ENCODE measurements at regions not wholly inside any gene's neighbourhood (a gene's known extent, or its start where the extent isn't known, plus 50 kb on each side); places are given as distances from the start of the nearest gene placed in this dataset.

DNA sequence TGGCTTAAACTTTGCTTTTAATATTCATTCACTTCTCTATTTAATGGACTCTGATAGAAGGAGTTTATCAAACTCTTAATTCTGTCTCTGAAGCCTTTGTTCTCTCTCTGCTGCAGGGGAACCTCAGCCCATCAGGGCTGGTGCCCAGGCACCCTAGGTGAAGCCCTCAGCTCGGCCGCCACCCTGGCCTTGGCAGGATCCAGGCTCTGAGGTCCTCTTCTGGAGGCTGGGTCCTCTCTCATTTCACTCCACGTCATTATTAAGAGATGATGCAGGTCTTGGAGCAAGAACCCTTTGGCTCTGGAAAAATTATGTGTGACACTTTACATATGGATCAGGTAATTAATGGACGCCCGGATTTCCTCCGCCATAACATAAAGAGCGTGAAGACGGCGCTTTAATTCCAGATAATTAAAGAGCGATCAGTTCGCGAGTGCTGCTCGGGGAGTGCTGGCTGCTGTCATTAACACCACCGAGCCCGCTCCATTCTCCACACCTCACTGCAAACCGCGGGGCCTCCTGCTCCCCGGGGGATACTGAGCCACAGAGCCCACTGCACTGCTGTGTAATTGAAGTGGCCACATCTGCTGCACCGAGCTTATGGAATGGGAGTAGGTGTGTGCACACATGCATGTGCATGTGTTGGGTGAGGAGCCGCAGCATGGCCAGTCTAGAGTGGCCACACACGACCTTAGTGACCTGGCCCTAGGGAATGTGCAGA lies 259.4 kb upstream of the TNRC6C start:
- FAIRE-seq = no peak
- no peak for DNase-seq (ENCODE audit: insufficient read length, low spot score)

DNA sequence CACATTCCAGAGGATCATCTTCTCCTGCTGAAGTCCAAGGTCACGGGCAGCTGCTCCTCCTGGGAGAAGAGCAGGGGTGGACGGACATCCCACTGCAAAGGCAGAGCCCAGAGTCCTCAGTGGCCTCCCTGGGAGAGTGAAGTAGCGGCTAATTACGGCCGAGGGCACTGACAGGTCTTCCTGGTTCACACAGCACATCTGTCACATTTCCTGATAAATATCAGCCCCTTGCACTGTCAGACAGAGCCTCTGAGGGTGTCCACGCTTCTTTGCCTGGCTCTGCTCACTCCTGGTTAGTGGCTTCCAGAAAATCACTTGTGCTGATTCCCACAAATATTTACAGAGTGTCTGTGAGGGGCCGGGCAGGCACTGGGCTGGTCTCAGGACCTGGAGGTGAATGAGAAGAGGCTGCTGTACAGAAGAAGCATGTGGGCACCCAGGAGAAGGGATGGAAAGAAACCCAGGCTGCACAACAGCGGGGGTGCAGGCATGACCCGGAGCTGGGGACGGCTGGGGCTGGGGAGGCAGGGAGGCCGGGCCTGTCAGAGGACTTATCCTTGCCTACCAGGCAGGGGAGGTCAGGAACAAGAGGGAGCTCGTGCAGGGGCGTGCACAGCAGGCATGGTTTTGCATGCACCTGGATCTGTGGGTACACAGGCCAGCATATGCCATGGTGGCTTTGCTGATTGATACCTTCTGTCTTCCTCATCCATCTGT lies 258.2 kb upstream of the TNRC6C start:
- DNase-seq (ENCODE audit: insufficient read length, low spot score) (no peak), FAIRE-seq (no peak)

DNA sequence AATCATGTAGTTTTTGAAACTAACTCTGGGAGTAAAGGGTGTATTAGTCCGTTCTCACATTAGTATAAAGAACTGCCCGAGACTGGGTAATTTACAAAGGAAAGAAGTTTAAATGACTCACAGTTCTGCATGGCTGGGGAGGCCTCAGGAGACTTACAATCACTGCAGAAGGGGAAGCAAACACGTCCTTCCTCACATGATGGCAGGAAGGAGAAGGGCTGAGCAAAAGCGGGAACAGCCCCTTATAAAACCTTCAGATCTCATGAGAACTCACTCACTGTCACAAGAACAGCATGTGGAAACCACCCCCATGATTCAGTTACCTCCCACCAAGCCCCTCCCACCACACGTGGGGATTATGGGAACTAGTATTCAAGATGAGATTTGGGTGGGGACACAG lies 256.5 kb upstream of the TNRC6C start:
- no peak for FAIRE-seq
- DNase-seq (ENCODE audit: insufficient read length, low spot score) = no peak

DNA sequence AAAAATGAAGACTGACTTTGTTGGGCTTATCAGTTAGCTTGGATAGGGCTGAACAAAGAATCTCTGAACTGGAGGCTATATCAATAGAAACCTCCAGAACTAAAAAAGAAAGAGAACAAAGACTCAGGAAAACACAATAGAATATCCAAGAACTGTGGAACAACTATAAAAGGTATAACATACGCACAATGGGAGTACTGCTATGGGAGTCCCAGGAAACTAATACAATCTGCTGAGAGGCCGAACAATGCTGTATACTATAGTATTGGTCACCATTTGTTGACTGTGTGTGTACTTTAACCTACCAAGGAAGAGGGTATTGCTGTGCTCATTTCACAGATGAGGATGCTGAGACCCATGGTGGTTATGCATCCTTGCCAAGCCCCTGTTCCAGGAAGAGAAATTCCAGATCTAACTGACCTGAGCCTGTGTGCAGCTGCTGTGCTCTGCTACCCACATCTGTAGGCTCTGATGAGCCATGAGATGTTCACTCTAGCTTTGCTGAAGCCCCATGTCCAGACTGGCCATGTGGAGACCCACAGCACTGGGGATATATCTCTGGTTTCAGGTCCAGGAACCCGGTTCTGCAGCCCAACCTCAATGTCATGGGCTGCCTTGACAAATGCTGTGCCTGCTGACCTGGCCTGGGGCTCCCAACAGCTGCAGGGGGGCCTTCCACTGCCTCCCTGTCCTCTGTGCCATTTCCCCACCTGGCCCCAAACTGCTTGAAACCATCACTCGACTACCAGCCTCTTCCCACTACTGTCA lies 254.3 kb upstream of the TNRC6C start:
- no peak for DNase-seq (ENCODE audit: insufficient read length, low spot score)
- no peak for FAIRE-seq

DNA sequence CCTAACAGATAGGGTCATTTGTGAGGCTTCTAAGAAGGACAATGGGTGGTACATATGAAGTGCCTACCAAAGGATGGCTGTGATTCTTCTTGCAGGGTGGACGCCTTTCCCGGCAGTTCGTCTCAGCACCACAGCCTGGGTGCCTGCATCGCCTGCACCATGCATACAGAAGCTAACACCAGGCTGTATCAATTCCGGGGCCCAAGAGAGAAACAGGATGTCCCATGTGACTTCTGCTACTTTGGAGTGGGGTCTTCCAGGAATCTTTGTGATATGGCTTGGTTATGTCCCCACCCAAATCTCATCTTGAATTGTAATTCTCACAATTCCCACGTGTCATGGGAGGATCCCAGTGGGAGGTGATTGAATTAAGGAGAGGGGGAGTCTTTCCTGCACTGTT lies 251.6 kb upstream of the TNRC6C start:
- DNase-seq (ENCODE audit: insufficient read length, low spot score) = no peak
- FAIRE-seq = no peak

DNA sequence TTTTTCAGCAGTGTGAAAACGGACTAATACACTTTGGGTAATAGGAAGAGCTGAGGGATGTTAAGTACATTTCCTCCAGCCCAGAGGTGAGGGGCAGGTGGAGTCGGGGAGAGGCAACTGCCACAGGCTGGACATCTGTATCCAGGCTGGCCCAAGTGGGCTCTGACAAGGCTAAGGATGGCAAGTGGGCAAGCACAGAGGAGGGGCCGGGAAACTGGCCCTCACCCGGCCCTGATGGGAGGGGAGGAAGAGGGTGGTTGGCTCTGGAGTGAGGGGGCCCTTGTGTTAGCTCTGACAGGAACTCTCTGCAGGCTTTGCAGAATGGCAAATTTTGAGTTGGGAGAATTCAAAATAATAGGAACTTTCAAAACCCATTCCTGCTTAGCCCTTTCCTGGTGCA lies 251.0 kb upstream of the TNRC6C start:
- no peak for DNase-seq (ENCODE audit: insufficient read length, low spot score)
- FAIRE-seq = no peak

DNA sequence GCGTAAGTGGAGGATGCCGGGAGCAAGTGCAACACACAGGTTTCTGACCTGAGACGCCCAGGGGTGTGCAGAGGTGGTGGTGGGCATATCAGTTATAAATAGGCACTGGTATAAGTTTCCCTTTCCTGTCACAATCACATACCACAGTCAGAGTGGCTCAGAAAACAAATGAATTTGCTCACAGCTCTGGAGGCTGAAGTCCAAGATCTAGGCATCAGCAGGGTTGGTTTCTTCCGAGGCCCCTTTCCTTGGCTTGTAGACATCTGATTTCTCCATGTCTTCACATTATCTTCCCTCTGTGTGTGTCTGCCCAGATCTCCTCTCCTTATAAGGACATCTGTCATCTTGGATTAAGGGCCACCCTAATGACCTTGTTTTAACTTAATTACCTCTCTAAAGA lies 250.5 kb upstream of the TNRC6C start:
- DNase-seq (ENCODE audit: insufficient read length, low spot score) = no peak
- FAIRE-seq = no peak

DNA sequence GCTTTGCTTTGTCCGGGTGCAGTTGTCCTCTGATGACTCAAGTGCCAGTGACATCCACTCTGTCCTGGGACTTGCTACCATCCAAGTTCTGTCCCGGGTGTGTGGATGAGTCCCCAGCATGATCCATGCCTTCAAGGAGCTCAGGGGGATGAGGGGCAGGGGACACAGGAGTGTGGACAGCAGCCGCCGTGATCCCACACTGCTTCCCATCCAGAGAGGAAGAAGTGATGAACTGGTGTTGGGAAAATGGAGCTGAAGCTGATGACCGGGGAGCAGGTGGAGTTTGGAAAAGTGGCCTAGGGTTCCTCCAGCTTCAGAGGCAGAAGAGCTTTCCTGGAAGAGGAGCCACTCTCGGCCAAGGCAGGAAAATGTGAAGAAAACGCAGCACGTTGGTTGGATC lies 249.6 kb upstream of the TNRC6C start:
- FAIRE-seq (no peak), DNase-seq (ENCODE audit: insufficient read length, low spot score) (no peak)

DNA sequence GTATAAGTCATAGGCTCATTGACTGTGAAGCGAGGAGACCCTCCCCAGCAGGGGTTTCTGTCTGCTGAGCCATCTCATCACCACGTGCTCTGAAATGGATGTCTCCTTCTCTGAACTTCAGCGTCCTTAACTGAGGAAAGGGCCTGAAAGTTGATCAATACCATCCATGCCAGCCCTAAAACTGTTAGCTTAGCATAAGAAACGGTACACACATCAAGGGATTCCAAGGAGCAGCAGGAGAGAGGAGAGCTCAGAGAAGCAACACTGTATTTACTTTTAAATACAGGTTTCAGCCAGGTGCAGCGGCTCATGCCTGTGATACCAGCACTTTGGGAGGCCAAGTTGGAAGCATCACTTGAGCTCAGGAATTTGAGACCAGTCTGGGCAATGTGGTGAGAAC lies 248.9 kb upstream of the TNRC6C start:
- DNase-seq (ENCODE audit: insufficient read length, low spot score) (no peak), FAIRE-seq (no peak)

DNA sequence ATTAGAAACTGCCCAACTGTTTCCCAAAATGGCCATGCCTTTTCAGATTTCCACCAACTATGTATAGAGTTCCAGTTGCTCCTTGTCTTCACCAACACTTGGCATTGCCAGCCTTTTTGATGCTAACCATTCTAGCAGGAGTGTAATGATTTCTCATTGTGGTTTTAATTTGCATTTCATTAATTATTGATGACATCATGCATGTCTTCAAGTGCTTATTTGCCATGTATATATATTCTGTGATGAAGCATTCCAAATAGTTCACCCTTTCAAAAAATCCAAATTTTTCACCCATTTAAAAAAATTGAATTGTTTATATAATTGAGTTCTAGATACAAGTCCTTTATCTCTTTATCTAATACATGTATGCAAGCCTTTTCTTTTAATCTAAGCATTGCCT lies 245.9 kb upstream of the TNRC6C start:
- DNase-seq (ENCODE audit: insufficient read length, low spot score) (no peak), FAIRE-seq (no peak)

DNA sequence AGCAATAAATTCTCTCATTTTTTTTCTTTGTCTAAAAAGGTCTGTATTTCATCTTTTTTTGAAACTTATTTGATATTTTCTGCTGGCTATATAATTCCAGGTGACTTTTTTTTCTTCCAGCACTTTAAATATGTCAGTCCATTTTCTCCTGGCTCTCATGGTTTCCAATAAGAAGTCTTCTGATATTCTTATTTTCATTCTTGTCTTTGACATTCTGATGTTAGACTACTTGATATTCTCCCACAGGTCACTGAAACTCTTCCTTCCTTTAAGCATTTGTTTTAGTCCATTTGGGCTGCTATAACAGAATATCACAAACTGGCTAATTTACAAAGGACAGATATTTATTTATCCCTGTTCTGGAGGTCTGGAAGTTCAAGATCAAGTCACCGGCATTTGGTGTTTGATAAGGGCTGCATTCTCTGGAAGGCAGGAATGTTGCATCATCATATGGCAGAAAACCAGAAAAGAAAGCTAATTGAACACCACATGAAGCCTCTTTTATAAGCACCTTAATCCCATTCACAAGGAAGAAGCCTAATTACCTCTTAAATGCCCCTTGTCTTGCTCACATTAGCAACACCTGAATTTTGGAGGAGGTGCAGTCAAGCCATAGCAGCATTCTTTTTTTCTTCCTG lies 242.1 kb upstream of the TNRC6C start:
- FAIRE-seq (no peak), DNase-seq (ENCODE audit: insufficient read length, low spot score) (no peak)

DNA sequence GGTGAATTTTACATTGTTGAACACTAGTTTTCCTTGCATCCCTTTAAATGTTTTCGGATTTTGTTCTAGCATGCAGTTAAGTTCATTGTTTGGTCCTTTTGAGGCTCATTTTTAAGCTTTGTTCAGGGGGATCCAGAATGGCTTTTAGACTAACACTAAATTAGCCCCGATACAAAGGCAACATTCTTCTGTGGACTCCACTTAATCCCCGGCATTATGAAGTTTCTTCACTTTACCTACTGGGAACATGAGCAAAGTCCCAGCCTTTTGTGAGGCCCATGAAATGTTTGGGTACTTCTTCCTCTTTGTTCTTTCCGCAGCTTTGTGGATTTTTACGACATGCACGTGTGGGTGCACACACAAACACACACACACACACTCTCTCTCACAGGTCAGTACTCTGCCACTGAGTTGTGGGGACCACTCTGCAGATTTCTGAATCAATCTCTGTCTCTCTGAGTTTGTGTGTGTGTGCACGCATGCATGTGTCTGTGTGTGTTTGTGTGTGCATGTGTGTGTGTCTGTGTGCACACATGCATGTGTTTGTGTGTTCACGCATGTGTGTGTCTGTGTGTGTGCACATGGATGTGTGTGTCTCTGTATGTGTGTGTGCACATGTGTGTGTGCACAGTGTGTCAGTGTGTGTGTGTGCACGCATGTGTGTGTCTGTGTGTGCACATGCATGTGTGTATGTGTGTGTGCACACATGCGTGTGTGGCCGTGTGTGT lies 240.4 kb upstream of the TNRC6C start:
- FAIRE-seq (no peak), DNase-seq (ENCODE audit: insufficient read length, low spot score) (no peak)

DNA sequence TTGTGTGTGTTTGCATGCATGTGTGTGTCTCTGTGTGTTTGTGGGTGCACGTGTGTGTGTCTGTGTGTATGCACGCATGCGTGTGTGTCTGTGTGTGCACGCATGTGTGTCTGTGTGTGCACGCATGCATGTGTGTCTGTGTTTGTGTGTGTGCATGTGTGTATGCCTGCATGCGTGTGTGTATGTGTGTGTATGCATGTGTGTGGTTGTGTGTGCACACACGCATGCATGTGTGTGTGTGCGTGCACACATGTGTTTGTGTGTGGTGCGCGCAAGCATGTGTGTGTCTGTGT lies 239.9 kb upstream of the TNRC6C start:
- FAIRE-seq = no peak
- DNase-seq (ENCODE audit: insufficient read length, low spot score) = no peak

DNA sequence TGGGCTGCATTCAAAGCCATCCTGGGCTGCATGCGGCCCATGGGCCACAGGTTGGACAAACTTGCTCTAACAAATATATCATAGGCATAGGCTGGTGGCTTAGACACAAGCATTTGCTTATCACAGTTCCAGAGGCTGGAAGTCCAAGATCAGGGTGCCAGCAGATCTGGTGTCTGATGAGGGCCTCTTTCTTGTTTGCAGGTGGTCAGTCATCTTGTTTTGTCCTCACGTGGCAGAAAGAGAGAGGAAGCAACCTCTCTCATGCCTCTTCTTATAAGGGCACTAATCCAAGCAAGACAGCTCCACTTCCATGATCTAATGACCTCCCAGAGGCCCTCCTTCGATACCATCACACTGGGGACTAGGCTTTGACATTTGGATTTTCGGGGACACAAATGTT lies 238.7 kb upstream of the TNRC6C start:
- FAIRE-seq (no peak), DNase-seq (ENCODE audit: insufficient read length, low spot score) (no peak)

DNA sequence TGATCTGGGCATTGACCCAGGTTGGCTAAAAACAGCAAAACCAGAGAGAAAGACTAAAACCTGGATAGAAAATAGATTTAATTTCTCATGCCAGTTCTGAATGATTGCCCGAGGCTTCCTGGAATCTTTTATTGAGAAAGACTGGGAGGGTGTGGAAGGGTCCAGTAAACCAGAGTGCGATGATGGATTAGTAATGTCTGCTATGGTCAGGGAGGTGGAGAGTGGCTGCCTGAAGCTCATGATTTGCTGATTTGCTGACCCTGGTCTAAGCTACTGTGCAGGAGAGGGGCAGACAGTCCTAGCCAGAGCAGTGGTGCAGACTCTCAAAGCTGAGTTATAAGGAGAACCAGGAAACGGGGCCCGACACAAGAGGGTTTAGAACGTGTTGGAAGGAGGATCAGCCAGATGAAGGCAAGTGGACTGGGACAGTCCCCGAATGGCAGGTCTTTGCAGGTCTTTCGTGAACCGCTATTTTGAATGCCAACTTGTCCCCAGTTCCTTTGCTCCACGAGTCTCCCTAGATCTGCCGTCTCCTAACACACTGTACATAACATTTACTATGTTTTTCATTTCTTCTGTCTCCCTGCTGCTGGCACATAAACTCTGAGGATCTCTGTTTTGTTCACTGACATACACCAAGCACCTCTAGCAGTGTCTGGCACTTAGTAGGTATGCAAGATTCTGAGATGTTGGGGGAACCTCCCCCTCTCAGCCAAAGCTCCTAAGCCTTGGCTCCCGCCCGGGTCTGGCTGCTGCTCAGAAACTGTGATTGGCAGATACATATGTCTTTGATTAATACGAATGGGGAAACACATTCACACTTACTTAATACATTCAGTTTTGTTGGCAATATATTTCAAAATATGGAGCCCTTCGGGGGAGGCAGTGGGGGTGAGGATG lies 237.3 kb upstream of the TNRC6C start:
- FAIRE-seq (no peak), DNase-seq (ENCODE audit: insufficient read length, low spot score) (no peak)

DNA sequence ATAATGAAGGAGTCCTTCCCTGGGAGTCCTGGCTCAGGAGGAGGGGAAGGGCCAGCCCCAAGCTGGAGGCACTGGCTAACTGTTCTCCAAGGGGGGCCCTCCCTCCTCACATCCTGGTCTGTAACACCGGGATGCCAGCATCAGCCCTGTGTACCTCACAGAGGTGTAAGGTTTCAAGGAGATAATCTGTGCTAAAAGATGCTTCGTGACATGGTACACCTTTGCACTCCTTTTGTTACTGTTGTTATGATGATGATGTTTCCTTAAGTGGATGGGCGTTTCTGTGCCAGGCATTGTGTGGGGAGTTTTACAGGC lies 236.7 kb upstream of the TNRC6C start:
- DNase-seq (ENCODE audit: insufficient read length, low spot score) (no peak), FAIRE-seq (no peak)

DNA sequence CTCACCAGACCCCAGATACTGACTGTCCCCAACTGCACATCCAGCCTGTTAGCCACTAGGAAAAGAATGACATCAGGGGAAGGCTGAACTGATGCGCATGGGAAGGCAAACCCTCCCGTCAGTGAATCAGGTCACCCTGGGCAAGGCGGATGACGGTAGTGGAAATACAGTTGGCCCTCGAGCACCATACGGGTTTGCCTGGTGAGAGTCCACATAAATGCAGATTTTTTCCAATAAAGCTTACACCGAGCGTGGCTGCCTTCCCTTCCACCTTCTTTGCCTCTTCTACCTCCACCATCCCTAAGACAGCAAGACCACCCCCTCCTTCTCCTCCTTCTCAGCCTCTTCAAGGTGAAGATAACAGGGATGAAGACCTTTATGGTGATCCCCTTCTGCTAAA lies 236.1 kb upstream of the TNRC6C start:
- FAIRE-seq = no peak
- no peak for DNase-seq (ENCODE audit: insufficient read length, low spot score)

DNA sequence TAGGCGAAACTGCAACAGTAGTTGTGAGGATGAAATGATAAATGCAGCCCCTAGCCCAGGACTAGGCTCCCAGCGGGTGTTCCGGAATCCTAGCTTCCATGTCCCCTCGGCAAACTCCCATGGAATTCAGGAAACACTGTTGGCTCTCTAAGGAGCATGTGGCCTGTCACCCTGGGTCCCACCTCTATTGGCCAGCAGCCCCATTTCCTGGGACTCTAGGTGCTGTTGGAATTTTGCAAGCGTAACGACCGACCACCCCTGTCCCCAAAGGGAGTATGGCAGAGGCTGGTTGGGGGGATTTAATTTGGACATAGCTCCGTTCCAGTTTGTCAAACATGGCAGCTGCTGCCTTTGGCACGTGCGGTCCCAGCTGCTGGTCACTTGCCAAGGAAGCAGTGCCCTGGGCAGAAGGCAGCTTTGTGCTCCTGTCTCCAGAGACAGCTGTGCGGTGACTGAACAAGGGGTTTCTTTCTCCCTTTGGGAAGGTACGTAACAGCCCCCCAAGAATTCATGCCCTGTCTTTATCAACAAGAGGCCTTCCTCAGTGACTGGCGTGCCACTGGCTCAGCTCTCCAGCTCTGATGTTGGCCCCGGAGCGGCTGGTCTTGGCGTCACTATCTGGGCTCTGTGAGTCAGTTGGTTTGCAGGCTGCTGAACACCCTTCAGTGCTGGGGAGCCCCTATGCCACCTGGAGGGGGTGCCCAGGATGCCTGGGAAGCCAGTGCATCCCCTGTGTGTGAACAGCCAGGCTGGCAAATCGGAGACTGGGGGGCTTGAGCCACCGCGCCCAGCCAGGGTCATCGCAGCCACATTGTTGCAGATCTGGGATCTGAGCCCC lies 235.2 kb upstream of the TNRC6C start:
- DNase-seq (ENCODE audit: insufficient read length, low spot score) (no peak), FAIRE-seq (no peak)
